Fibroblast of gingiva (primary cell): ENCODE measurements at regions not wholly inside any gene's neighbourhood (a gene's known extent, or its start where the extent isn't known, plus 50 kb on each side); places are given as distances from the start of the nearest gene placed in this dataset.
"Not testable (repeated sequence)": the region's sequence is repeated elsewhere in the genome, so short reads cannot be mapped to it uniquely, and the experiment has no call there.

Source experiments
- DNase-seq: peaks from one replicate; pipeline ENCODE4 v3.0.0-alpha.2; 2011; ENCODE audit warnings: low read depth

DNA sequence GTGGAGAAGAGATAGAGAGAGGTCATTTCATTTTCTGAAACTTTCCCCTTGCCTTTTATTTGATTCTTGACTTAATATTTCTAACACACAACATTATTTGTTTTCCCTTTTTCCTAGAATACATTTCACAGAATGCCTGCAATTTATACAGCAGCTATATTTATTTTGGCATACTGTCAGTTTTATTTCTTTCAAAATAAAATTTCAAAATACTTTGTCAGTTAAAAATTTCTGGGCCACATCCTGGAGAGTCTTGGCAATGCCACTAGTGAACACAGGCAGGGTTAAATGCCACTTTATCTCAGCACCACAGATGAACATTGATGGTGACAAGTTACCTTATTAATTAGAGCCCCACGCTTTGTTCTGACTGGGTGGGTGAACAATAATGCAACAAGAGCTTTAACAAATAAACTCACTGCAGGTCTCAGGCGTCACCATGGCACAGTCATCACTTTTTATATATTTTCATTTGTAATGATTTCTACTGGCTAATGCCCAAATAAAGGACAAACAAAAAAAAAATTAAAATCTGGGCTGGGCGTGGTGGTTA, 494.0 kb downstream of the KIF20B start:
- DNase-seq = no peak

DNA sequence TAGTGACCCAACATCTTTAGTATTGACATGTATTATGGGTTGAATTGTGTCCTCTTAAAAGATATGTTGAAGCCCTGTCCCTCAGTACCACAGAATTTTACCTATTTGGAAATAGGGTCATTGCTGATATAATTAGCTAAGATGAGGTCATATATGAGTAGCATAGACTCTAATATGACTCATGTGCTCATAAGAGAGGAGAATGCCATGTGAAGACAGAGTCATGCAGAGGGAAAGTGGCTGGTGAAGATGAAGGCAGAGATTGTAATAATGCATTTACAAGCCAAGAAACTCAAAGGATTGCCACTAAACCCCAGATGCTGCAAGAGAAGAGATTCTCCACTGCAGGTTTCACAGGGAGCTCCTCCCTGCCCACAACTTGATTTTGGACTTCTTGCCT, 496.4 kb downstream of the KIF20B start:
- DNase-seq = no peak

DNA sequence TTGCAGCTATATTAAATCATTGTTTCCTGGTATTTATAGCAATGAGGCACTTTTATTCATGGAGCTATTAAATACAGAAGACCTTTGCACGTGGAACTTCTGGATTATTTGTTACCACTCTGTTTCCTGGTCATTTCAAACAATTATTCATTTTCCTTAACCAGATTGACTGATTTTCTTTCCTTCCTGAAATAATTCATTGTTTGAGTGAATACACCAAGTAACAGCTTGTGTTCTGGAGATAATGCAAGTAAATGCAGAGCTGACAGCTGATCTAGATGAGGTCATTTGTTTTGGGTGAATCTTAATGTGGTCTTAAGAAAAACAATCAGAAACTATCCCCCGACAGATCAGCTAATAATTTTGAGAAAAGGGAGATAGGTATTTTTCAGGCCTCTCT, 497.7 kb downstream of the KIF20B start:
- no peak for DNase-seq

DNA sequence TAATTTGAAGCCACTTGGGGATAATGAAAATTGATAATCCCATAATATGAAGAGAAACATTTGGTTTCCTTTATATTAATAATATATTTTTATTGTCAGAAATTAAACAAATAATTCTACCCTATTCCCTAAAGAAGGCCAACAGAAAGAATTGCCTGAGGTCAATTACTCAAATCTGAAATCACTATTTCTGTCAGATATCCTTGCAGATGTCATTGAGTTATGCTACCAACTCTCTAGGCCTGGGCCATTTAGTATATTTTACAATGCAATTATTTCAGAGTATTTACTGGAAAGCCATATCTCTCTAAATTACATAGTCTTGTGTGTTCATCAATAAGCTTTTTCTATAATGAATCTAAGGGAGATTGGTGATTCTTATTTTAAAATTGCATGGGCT, 498.1 kb downstream of the KIF20B start:
- no peak for DNase-seq

DNA sequence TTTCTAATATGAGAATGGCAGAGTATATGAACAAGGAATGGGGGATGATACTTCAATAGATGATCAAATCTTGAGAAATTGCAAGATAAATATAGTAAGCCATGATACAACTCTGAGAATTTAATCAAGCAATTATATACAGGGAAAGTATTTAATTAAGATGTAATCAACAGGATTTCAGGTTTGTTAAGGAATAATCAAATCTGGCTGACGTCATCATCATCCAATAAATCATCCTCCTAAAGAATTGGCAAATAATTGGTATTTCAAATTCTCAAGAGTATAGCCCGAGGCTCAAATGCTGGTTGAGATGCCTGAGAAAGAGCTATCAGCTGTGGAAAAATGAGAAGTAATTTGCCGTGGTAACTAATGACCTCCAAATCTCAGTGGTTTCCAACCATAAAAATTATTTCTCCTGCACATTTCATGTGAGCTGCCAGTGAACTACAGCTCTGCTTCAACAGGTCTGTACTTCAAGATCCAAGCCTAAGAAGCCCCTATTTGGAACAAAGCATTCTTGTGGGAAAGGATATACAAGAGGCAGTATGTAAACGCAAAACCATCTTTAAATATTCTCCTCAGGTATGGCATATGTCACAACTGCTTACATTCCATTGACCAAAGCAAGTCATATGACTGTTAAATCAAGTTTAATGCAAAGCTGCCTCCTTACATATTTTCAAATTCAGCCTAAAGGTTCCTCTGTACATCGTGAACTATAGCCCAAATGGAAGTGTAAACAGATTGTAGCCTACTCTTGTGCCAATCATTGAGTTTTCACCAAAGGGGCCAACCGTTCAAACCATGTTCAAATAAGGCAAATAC, 503.0 kb downstream of the KIF20B start:
- DNase-seq = no peak

DNA sequence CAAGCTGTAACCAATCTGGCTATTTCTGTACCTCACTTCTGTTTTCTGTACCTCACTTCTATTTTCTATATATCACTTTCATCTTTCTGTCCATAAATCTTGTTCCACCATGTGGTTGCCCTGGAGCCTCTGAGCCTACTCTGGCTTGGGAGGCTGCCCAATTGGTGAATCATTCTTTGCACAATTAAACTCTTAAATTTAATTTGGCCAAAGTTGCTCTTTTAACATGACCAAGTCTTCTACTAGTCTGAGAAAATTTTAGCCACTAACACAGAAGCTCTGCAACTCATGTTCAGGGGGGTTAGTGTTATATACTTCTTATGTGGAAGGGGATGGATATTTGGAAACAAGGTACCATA, 503.5 kb downstream of the KIF20B start:
- no peak for DNase-seq

DNA sequence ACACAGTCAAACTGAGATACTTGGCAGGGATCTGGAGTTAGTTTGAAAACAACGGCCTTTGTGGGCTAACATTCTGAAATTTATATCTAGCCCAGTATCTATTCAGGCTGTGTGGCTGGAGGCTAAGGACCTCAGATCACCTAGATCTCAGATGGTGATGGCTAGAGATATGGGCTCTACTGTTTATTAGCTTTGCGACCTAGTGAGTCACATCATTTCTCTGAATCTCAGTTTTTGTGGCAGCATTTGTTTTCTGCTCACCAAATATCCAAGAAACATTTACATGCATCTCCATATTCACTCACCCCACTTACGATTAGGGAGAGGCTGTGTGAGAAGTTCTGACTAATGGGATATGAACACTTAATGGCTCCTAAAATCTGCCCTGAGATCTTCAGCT, 503.9 kb downstream of the KIF20B start:
- DNase-seq = no peak

DNA sequence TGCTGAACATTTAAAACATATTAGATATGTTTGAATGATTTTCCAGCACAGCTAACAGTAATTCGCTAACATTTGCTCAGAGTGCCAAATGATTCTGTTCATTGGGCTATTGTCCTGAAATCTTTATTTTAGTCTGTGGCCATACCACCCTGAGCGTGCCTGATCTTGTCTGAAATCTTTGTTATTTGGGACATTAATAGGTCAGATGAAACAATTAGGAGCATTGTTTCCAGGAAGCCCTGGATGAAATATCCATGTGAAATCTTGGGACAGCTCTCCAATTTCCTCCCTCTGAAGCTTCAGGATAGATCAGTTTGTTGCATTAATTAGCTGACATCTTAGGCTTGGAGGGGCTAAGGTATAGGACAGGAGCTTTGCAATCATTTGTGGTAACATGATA, 512.0 kb downstream of the KIF20B start:
- DNase-seq = no peak

DNA sequence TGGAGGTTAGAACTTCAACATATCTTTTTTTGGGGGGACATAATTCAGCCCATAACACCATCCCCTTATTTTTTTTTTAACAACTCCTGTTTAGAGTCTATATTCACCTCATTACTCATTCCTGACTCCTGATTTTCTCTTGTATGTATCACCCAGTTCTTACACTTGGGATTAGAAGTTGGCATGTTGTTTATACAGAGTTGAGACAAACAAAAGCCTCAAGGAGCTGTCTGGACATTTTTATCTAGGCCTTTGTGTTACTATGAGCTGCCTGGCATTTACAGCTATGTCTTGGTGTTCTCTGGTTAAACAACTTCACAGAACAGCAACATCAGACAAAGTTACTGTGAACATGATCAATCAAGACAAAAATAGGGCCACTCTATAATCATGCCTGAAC, 517.5 kb downstream of the KIF20B start:
- no peak for DNase-seq

DNA sequence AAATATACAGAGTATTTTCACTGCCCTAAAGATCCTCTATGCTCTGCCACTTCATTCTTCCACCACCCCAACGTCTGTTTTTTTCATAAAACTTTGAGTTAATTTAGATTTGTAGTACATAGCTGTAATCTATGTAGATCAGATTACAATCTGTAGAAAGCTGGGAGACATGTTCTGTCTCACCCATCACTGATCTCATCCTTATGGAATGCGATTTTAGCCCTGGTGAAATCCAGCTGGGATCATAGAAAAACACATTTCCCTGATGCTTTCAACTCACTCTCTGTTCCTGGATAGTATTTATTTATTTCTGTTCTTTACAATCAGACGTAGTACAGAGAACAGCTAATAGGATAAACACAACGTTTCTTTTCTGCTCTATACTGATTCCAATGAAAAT, 521.0 kb downstream of the KIF20B start:
- DNase-seq = peak; percentile 2

DNA sequence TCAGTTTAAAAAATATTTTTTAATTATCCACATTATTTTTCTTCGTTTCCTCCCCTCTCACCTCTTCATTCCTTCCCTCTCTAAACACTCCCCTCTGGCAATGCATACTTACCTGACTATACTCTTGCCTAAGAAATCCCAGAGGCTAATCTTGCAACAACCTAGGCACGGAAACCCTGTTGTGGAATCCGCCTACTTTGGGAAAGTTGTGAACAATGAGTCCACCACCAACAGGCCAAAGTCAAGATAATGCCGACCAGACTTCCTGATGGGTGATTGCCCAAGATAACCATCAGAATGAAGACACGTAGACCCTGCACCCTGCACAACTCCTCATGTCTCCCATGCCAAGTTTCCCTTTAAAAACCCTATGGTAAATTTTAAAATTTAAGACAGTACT, 521.5 kb downstream of the KIF20B start:
- DNase-seq = no peak

DNA sequence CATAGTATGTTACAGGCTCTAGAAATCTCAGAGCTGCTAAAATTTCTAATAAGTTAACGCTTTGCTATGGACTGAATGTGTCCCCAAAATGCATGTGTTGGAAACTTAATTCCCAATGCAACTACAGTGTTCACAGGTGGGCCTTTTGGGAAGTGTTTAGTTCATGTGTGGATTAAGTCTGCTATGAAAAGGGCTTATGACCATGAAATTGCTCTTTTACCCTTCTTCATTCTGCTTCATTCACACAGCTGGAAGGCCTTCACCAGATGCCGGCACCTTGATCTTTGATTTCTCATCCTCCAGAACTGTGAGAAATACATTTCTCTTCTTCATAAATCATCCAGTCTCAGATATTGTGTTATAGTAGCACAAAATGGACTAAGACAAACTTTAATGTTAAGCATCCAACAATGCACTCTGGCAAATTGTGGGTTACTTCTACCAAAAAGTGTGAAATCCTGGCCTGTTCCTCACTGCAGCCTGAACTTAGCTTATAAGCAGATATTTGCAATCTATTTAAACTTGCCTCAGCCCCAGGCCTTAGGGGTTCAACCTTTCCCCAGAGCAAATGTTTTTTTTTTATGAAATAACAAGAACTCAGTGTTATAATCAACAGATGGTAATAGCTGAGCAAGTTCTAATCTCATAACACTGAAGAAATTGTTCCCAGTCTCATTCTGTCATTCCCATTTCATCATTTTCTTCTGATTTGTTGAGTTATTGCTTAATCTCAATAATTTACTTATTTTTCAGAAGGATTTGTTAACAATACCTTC, 523.6 kb downstream of the KIF20B start:
- DNase-seq = no peak

DNA sequence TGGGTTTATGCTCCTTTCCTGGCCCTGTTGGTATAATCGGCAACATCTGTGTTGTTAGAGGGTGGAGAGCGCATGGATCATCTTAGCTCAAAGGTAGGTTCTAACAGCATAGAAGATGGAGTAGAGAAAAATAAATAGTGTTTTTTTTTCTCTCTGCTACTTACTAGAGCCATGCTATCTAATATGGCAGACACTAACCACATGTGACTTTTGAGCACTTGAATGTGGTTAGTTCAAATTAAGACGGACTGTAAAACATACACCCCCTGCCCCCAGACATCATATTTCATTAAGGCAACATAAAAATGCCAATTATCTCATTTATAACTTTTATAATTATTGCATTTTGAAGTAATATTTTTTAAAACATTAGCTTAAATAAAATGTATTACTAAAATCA, 525.1 kb downstream of the KIF20B start:
- DNase-seq = no peak

DNA sequence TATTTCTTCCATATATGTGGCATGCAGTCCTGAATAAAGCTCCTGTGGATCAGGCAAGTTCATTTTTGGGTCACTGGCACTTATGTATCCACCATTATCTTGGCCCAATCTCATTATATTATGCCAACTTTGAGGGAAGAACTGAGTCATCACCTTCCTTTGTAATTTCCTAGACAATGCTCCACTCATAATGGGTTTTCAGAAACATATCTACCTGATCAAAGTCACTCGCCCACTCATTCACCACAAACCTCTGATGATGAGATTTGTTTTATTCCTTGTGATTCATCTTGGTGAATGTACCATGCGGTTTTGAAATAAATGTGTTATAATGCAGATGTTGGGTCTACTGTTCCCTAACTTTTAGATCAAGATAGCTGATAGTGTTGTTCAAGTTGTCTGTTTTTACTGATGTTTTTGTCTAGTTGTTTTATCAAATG, 525.8 kb downstream of the KIF20B start:
- no peak for DNase-seq

DNA sequence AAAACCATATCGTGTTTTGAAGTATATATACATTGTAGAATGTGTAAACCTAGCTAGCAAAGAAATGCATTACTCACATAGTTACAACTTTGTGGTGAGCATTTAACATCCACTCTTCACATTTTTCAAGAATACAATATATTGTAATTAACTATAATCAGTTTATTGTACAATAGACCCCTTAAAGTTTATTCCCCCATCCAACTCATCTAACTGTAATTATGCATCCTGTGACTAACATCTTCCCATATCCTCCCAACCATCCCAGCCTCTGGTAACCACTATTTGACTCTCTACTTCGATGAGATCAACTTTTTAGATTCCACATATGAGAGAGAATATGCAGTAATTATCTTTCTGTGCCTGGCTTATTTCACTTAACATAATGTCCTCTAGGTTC, 526.4 kb downstream of the KIF20B start:
- DNase-seq = no peak

DNA sequence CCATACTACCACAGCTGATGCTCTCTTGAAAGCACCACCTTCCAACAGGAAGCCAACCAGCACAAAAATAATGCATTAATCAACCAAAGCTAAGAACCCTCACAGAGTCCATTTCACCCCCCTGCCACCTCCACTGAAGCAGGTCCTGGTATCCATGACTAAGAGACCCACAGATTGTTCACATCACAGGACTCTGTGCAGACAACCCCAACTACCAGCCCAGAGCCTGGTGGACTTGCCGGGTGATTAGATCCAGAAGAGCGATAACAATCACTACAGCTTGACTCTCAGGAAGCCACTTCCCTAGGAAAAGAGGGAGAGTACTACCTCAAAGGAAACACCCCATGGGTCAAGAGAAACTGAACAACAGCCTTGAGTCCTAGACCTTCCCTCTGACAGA, 528.1 kb downstream of the KIF20B start:
- DNase-seq = no peak

DNA sequence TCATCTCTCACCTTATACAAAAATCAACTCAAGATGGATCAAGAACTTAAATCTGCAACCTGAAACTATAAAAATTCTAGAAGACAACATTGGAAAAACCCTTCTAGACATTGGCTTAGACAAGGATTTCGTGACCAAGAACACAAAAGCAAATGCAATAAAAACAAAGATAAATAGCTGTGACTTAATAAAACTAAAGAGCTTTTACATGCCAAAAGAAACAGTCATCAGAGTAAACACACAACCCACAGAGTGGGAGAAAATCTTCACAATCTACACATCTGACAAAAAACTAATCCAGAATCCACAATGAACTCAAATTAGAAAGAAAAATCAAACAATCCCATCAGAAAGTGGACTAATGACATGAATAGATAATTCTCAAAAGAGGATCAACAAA, 532.4 kb downstream of the KIF20B start:
- DNase-seq = not testable (repeated sequence)

DNA sequence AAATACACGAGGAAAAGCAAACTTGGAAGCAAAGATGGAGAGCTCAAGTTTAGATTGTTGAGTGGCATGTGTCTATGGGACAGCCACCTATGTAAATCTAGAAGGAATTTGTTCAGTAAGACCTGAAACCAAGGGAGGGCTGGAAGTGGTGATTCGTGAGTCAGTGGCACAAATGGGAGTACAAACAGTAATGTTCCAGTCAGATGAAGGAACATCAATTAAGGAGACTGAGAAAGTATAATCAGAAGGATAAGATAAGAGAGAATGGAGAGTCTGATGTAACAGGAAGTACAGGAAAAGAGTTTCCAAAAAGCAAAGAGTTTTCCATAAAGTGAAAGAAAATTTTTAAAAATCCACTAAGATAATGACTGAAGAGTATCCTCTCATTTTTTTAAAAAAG, 544.2 kb downstream of the KIF20B start:
- DNase-seq = no peak

DNA sequence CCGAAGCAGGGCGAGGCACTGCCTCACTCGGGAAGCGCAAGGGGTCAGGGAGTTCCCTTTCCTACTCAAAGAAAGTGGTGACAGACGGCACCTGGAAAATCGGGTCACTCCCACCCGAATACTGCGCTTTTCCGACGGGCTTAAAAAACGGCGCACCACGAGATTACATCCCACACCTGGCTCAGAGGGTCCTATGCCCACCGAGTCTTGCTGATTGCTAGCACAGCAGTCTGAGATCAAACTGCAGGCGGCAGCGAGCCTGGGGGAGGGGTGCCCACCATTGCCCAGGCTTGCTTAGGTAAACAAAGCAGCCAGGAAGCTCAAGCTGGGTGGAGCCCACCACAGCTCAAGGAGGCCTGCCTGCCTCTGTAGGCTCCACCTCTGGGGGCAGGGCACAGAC, 549.4 kb downstream of the KIF20B start:
- DNase-seq = not testable (repeated sequence)

DNA sequence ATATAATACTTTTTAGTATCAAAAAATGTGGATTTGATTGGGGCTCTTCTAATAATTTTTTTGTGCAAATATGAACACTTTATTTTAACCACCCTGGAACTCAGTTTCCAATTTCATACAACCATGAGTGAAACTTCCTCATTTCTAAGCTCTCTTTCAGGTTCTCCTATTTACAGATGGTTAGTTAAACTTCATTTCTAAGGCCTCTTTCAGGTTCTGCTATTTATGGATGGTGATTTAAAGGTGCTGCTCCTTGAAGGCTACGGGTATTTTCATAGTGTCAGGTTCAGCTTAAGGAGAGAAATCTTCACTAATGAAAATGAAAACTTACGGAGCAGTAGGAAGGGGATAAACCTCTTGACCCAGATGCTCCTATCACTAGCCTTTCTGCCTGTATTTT, 568.3 kb downstream of the KIF20B start:
- no peak for DNase-seq

DNA sequence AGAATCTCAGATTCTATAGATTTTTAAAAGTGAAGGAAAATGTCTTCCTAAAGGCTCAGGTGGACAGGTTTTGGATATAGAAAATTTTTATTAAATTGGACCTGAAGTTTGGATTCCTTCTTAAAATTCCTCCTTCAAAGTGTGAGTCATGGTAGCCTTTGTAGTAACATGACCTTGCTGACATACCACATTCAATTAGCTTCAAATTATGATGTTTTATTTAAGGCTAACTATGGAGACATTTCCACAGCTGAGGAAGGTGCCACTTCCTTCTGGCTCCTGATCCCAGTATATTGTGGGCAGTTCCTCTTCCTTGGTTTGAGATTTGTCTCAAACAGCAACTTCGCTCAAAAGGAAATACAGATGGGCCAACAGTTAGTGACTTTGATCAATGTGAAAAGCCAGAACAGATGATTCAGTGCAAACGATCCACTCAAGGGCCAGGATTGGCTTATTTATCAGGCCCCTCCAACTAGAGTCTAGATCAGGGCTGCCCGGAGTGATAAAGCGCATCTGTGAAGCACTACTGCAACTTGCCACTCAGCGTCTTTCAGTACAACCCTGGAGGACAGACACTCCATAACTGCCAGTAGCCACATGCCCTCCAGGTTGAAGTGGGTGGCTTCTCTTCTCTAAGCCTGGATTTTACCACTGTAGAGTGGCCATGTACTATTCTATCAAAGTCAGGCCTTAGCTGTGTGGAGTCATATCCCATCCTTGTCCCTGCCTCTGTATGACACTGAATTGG, 573.5 kb downstream of the KIF20B start:
- DNase-seq = no peak

DNA sequence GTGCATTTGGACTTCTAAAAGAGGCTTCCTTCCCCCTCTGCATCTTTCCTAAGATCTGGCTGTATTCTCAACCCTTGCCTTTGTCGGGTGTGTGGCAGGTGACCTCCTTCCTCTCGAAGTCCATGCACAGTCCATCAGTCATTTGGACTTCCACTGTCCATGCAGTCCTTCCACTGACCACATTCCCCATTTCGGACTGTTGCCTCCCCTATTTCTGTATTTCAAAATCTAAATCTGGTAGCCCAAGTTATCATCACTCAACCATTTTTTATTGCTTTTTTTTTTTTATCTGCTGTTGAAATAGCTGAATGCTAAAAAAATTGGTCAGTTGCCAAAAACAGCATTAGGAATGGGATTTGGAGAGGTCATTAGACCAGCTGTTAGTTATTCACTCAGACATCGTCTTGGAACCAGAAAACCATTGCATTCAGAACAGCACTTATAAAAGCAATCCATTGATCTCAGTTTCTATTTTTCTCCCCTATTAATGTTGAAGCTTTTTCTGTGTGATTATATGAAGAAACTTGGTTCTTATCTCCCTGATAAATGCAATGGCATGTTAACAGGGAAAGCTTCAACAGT, 575.6 kb downstream of the KIF20B start:
- no peak for DNase-seq
